Stimulated activated CD8-positive, alpha-beta memory T cell treated with anti-CD3 and anti-CD28 coated beads, Interleukin-15, amount 100 ng/mL, for 48 hours (primary cell): ENCODE measurements at regions not wholly inside any gene's neighbourhood (a gene's known extent, or its start where the extent isn't known, plus 50 kb on each side); places are given as distances from the start of the nearest gene placed in this dataset.
"Not testable (repeated sequence)": the region's sequence is repeated elsewhere in the genome, so short reads cannot be mapped to it uniquely, and the experiment has no call there.

Experiments used
- DNase-seq, 2 donors: peaks; one replicate each; pipeline ENCODE4 v3.0.0-alpha.2; 2020; ENCODE audit warnings: low read depth in 2 of 2

DNA sequence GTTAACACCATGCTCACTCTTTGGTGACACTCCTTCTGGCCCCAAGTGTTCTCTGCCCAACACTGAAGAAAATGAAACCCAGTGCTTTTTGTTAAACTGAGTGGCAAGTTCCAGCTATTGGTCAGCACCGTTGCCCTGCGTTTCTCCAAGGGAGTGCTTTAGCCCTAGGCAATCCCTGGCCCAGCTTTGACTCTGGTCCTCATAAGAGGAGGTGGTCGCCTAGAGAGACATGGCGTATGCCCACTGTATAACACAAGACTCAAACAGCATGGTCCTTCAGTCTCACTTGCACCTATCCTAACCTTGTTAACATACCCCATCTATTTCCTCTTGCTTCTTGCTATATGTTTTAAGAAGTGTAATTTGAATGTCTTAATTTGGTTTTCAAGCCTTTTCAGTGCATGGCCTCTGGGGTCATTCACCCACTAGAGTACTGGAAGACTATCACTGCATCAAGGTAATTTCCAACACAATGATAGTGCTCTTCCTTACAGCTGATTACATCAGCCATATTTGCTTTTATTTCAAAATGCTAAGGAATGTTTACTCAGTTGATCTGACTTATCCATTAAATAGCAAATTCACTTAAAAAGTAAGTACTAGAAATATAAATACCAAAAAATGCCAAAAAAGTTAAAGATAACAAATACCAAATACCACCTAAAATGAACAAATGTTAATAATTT is 190.5 kb upstream of the SOX21 start:
- DNase-seq: no peak

DNA sequence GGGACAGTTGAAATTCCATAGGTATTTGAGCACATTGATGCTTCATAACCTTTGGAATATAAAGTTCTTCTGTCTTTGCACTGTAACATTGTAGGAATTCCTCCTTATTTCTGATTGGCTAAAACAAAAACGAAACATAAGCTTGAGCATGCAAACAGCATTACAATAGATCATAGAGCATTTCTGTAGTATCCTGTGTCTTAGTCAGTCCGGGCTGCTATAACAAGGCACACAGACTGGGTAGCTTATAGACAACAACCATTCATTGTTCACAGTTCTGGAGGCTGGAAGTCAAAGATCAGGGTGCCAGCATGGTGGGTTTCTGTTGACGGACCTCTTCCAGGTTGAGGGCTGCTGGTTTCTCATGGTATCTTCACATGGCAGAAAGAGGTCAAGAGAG is 188.7 kb upstream of the SOX21 start:
- no peak for DNase-seq

DNA sequence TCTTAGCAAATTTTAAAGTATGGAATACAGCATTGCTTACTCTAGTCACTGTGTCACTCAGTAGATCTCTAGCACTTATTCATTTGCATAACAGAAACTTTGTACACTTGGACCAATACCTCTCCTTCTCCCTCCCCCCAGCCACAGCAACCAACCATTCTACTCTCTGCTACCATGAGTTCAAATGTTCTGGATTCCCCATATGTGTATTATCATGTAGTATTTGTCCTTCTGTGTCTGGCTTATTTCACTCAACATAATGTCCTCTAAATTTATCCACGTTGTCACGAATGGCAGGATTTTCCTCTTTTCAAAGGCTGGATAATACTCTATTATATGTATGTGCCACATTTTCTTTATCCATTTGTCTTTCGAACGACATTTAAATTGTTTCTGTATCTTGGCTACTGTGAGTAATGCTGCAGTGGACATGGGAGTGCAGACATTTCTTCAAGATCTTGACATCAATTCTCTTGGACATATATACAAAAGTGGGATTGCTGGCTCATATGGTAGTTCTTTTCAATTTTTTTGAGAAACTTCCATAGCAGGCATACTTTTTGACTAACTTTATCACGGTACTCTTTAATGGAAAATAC is 184.5 kb upstream of the SOX21 start:
- no peak for DNase-seq

DNA sequence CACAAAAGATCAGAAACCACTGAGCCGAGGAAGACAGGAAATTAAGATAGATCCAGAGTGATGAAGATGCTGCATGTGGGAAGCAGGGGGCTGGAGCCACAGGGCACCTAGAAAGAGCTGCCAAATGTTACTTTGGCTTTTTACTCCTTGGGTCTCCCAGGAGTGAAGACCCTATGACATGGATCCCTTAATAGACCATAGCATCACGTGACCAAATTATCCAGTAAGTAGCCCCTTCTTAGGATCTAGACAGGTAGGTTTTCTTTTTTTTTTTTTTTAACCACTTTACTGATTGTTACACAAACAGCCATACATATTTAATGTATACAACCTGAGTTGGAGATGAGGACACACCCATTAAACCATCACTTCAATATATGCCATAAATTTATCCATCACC is 183.9 kb upstream of the SOX21 start:
- no peak for DNase-seq

DNA sequence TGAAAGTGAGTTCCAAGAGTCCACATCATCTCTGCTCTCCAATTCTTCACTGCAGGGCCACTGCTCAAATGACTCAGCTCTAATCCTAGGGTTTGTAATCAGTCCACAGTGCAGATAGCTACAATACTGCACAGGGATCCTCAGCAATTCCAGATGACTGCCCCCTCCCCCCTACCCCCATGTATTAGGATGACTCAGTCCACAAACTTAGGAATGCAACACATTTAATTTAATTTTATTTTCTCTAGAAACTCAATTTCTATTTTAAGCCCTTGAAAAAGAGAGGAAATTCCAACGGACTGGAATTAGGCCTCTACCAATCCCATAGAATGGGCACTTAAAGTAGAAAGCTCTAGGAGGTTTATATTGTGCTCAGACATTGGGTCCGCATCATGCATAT is 173.8 kb upstream of the SOX21 start:
- no peak for DNase-seq

DNA sequence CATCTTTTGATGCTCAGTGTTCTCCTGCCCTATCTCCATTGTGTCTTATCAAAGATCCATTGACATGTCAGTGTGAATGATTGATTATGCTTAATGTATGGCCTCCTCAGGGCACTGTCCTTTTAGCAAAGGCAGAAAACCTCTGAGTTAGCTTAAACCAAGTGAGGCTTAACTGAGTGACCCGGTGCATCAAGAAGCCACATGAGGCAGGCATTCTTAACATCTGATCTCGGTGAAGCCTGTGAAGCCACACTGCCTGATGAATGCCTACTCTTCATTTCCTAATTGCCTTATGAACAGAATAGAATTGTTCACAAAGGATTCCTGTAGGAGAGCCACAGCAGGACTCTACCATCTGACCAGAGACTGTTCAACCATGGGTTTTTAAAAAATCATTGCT is 168.1 kb upstream of the SOX21 start:
- no peak for DNase-seq

DNA sequence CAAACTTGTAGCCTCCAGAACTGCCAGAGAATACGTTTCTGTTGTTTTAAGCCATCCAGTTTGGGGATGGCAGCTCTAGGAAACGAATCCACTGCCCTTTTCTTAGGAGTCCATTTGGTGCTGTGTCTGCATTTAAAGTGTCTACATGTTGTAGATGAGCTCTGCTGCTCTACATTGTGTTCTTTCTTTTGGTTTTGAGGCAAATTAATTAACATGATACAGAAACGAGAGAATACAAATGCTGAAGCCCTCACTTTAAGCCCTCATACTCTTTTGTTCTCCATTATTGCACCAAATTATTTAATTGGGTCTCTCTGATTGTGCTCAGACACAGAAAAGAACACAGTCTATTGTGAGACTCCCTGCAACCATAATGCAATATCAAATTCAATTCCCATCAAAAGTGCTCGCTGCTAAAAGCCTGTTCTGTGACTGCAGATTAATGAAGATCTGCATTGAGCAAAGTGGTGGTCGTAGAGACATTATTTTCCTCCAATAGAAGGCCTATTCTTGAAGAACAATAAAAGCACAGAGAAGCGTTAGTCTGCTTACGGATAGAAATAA is 166.3 kb upstream of the SOX21 start:
- no peak for DNase-seq

DNA sequence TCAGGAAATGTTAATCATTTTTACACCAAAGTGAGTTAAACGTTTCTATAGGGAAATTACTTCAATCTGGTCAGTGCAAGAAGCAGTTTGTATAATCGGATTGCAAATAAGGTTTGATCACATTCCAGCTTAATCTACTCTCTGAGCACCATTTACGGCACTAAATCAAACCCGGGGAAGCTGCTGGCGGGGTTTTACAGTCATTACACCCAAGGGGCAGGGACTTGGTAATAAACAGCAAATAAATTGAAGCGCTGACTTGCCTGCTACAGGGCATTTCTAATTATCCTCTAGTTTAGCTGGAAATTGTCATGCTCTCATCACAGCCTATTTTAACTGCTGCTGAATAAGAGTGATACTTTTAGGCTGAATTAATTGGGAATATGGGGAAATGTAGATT is 152.1 kb upstream of the SOX21 start:
- DNase-seq: no peak

DNA sequence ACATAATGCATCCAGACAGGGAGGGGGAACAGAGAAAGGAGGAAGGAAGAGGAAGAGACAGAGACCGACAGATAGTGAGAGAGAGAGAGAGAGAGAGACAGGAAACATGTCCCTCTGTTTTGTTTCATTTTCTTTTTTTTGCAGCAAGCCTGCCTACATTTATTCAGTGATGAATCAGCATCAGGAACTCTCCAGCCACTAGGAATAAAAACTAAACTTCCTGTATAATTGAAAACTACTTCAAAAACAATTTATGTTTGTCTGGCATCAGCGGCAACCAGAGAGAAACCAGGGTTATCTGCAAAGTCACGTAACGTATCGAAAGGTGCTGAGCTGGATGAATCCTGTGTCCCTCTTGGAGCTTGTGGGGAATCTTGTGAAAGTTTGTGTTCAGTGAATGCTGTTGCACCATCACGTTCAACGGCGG is 148.6 kb upstream of the SOX21 start:
- DNase-seq: no peak

DNA sequence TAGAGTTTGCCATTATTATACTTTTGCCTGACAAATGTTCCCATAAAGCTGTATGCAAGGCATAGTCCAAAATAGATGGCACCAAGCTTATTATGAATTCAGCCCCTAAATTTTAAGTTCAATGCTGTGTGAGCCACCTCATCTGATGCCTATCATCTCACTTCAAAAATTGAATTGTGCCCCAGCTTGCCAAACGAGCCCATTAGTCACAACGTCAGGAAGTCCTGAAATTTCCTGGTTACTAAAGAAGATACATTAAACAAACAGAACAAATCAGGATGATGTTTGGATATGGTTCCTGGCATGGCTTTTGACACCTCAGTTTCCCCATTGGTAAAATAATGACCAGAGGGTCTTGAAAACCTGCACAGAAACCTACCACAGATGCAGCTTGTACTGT is 147.5 kb upstream of the SOX21 start:
- no peak for DNase-seq

DNA sequence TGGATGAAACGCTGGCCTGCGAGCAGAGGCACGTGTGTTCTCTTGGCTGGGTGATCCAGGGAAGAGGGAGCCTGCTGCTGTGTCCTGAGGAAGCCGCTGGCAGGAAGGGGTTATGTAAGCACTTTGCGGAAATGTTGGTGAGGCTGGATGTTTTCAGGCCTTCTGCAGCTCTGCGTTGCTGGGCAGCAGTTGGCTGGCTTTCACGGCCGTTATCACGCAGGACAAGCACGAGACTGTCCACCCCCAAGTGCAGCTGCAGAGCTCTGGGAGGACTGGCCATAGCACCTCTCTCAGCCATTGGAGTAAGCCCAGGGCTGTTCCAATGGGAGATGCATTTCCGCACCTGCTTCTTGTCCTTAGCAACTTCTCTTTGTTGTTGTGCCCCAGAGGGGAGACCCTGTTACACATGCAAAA is 146.9 kb upstream of the SOX21 start:
- DNase-seq: no peak

DNA sequence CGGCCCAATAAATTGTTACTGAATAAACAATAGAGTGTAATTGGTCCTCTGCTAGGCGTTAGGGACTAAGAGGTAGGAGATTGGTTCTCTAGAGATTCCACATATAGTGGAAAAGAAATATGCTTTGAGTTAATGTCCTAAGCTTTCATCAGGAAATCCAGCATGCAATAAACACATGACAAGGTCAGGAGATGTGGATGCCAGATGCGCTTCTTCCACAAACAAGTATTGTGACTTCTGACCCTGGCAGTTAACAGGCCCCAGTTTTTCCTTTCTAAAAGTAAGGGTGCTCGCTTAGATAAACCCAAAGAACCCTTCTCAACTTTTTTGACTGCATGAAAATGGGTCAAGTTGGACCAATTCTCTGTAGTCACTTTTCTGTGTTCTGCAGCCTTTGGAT is 146.5 kb upstream of the SOX21 start:
- DNase-seq: no peak

DNA sequence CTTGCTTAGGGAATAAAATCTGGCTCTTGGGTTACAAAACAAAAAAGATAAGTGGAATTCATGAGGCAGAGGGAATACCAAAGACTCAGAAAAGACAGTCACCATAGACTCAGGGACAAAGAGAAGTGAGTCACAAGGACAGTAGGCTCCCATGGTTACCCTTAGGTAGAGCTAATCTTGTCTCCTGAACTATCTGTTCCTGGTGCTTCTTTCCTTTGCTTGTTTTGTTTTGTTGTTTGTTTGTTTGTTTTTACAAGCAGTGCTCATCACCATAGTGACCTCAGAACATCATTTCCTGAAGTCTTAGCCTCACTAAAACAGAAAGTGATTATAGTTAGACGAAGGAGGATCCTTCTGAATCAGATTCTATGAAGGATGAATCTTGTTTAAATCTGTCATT is 142.3 kb upstream of the SOX21 start:
- no peak for DNase-seq

DNA sequence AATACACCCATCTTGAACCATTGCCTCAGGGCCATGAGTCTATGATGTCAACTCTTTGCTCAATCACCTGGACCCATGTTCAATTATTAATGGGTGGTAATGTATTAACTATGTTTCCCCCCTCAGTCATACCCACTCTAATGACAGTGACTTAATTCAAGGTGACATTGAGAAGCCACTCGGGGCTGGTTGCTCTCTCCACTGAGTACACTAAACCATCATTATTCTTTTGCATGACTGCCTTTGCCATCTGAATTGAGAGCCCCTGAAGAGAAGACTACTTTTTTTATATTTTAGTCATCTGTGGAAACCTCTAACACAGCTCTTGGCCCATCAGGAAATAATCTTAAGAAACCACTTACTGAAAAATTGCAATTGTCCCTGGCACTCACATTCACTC is 139.2 kb upstream of the SOX21 start:
- DNase-seq: no peak

DNA sequence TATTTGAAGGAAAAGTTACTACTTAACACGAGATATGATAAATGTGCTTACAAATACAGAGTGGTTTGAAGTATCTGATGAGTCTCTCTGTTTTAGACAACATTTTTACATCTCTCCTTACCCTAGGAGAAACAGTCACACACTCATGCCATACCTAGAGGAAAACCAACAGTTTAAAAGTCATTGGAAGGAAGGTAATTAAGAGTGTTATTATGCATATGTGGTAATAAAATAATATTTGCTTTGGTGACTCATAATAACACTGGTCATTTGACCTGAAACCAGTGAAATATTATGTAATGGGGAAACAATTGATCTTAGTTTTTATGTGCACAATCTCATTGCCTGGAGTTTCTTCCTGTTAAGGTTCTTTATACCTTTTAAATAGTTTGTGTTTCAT is 136.9 kb upstream of the SOX21 start:
- no peak for DNase-seq

DNA sequence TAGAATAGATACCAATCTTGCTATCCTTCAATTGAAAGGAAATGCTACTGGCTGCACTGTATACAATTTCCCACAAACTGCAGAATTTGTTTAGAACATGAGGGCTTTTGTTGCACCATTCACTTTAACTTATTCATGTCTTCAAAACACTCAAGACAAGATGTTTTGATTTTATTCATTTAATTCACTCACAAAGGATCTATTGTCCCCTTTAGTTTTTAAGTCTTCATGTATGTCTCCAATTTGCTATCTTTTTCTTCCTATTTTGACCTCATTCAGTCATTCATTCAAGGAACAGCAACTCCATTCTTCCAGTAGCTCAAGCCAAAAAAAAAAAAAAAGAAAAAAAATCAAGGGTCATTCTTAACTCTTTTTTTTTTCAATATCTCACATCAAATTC is 130.6 kb upstream of the SOX21 start:
- no peak for DNase-seq

DNA sequence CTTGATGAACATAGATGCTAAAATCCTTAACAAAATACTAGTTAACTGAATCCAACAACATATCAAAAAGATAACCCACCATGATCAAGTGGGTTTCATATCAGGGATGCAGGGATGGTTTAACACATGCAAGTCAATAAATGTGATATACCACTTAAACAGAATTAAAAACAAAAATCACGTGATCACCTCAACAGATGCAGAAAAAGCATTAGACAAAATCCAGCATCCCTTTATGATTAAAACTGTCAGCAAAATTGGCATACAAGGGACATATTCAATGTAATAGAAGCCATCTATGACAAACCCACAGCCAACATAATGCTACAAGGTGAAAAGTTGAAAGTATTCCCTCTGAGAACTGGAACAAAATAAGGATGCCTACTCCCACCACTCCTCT is 124.7 kb upstream of the SOX21 start:
- DNase-seq: not testable (repeated sequence)

DNA sequence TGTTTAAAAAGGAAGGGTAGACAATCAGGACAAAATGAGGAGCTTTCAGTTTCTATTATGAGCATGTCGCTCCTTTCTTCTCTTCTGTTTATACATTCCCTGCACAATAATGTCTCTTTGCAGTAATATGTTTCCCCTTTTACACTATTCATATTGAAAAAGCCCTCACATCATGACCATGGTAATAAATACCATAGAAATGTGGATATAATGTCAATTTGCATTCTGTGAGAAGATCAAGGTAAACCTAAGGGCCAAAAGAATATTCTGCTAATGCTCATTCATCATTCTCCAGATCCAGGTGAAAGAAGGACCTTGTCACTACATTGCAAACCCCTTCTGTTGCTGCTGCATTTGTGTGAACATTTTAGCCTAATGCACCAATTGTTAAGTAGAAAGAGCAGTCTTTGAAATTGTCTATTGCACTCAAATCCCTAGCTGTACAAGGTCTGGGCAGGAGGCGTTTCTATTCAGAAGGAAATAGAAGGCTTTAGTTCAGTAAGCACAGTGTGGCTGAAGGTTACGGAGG is 117.6 kb upstream of the SOX21 start:
- no peak for DNase-seq

DNA sequence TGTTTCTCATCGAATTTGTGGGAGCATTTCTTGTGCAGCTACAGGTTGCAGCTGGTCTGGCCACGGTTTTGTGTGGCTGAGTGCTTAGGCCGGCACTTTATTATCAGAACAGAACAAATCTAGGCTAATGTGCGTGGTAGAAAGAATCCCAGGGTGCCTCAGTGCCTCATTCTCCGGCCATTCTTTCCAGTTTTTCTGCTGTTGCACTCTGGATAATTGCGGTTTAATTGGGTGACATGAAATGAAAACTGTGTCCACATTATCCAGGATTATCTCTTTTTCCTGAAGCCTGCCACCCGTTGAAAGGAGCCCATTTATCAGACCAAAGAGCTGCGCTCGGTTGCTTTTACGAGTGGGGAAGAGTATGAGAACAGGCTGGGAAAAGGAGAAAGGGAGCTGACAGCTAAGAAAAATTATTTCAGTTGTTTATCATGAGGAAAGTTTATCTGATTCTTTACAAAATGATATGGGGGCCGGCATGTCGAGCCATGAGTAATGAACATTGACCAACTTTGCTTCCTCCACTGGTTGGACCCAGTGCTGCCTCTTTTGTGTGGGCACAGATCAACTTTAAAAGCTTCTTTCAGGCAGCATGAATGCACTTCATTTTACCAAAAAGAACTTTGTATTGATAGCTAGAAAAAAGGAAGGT is 117.0 kb upstream of the SOX21 start:
- DNase-seq: no peak

DNA sequence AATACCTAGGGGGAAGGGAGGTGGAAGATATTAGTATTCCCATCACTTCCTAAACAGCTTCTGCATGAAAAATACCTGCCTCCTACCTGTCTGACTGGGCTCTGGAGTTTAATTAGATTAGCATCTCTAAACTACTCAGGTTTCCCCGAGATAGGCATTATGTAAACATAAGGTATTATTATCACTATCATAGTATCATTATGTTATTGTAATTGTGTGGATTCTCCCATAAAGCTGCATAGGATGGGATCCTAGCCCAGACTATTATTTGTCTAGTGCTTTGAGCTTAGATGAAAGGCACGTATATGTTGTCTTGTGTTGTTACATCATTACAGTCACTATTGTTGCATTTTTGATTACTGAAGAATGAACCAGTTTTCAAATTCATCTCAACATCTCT is 115.2 kb upstream of the SOX21 start:
- no peak for DNase-seq

DNA sequence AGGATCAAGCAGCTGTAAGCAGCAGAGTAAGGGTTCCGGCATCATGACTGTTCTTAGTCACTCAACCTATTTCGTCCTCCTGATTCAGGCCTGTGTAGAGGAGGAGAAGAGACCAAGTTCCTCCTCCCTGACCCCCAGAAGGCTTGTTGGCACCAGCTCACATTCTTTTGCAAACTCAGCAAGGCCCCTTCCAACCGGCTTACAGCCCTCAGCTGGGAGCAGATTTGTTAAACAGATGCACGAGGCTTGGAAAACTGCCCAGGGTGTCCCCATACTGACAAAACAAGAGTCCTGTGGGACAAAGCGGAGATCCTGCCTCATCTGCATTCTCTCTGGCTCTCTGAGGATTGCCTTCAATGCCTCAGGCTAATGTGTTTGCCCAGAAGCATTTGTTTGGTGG is 113.2 kb upstream of the SOX21 start:
- DNase-seq: no peak

DNA sequence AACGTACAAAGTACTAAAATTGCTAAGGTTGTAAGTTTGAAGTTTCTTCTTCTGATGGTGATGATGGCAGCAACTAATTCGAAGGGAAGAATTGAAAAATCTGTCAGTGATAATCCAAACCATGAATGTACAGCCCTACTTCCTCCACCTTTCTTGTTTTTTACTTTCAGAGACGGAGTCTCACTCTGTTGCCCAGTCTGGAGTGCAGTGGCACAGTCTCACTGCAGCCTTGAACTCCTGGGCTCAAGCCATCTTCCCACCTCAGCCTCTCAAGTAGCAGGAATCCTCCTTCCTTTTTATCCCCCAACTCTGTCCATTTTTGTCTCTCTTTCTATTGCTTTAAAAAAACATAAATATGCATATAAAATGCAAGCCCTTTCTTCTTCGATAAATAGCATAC is 112.3 kb upstream of the SOX21 start:
- DNase-seq: no peak

DNA sequence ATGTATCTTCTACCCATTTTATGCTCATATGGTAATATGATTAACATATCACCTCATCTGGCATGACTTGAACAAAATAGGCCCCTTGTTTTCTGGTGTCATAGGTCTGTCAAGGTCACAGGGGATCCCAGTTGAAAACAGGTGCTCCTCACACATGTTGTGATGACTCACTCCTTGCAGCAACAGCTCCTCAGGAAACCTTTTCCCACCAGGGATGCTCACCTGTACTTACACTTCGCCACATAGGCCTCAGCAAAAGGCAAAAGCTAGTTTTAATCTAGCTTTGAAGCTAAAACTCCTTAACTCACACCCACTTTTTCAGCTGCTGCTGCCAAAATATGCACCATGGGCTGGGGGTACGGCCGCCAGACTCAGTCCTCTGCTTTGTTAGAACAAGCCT is 110.0 kb upstream of the SOX21 start:
- no peak for DNase-seq
